Memory B cell (primary cell): ENCODE measurements at regions not wholly inside any gene's neighbourhood (a gene's known extent, or its start where the extent isn't known, plus 50 kb on each side); places are given as distances from the start of the nearest gene placed in this dataset.

Source experiments
- ATAC-seq: fragments of 150-1000 bp; cut with Tn5 transposase; 2 replicates; pipeline ENCODE4 v1.10.0; 2021; ENCODE audit warnings: low read depth, mild to moderate bottlenecking, moderate library complexity
- DNase-seq, 2 donors: peaks; one replicate each; pipeline ENCODE4 v3.0.0; 2022; ENCODE audit warnings: low spot score in 2 of 2
- H3K27ac Mint-ChIP-seq: one replicate; pipeline ENCODE4 v1.8.0; 2022; ENCODE audit warnings: mild to moderate bottlenecking, moderate library complexity, mixed read lengths
- H3K27me3 Mint-ChIP-seq: one replicate; pipeline ENCODE4 v1.8.0; 2022; ENCODE audit warnings: mixed read lengths
- H3K36me3 Mint-ChIP-seq: one replicate; pipeline ENCODE4 v1.8.0; 2022; ENCODE audit warnings: mild to moderate bottlenecking, mixed read lengths
- H3K4me1 Mint-ChIP-seq: one replicate; pipeline ENCODE4 v1.8.0; 2022; ENCODE audit warnings: mixed read lengths
- H3K4me3 Mint-ChIP-seq: one replicate; pipeline ENCODE4 v1.8.0; 2022; ENCODE audit warnings: mild to moderate bottlenecking, moderate library complexity, mixed read lengths
- H3K9me3 Mint-ChIP-seq: one replicate; pipeline ENCODE4 v1.8.0; 2022; ENCODE audit warnings: mixed read lengths

DNA sequence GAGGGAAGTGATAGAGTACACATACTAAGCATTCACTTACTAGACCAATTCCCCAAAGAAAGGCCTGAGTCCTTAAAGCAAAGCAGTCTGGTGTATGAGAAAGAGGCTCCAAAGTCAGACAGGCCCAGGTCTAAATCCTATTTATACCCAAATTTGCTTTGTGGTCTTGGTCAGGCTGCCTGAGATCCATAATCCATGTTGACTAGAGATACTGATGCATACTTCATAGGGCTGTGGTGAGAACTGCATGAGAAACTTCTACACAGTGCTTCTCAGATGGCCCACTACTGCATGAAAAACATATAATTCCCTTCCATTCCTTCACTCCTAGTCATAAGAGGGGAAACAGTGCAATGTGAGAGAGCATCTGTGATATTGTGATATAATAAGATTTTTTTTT is 81.6 kb upstream of the SP4 start:
- DNase-seq (no peak), ATAC-seq (no peak)
- no peaks in the 10 kb centered on the region for H3K27me3 Mint-ChIP-seq
- H3K4me1 Mint-ChIP-seq: peaks cover 2% of the 10 kb centered on the region
- no peak overlapping the region for H3K27ac Mint-ChIP-seq
- H3K9me3 Mint-ChIP-seq: peaks cover 2% of the 10 kb centered on the region
- H3K36me3 Mint-ChIP-seq: no peaks in the 10 kb centered on the region
- no peak overlapping the region for H3K4me3 Mint-ChIP-seq

DNA sequence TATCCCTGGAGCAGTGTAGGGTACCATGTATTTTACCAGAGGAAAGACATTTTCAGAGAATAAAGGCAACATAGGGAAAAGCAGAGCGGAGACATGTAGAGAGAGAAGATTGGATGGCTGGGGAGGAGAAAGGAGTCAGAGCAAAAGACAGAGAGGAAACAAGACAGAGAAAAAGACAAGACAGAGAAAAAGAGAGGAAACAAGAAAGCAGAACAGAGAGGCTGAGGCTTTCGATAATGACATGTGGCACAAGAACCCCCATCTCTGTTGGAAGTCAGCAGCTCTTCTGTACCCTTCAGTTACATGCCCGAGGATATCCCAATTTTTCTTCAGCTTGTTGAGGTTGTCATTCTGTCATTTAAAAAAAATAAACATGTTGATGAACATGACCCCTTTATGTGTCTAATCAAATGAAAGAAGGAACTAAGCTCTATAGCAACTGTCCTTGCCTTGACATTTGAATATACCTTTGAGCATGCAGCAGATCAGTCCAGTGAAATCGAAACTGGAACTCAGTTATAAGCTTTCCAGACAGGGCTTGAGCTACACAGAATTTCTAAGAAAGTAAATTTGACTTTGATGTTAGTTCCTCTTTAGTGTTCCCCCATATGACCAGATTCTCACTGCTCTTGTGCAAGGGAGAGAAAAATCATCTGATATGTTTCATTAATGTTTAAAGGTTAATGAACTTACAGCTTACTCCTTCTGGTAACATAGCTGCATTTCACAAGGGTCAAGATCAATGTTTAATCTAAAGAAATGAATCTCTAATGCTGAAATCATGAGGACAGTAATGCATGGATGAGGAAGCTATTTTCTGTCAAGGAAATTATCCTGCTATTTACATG is 75.1 kb upstream of the SP4 start:
- no peaks in the 10 kb centered on the region for H3K36me3 Mint-ChIP-seq
- ATAC-seq: peak; percentile 79
- peak; percentile 22 to 60 for DNase-seq
- peak overlapping the region; percentile 90 for H3K27ac Mint-ChIP-seq
- no peaks in the 10 kb centered on the region for H3K27me3 Mint-ChIP-seq
- peak overlapping the region; percentile 80 for H3K4me3 Mint-ChIP-seq
- peaks cover 45% of the 10 kb centered on the region for H3K4me1 Mint-ChIP-seq
- peaks cover 2% of the 10 kb centered on the region for H3K9me3 Mint-ChIP-seq

GRCh38 chr7:21353388-21353780 is 74.5 kb upstream of the SP4 start:
- no peaks in the 10 kb centered on the region for H3K36me3 Mint-ChIP-seq
- H3K9me3 Mint-ChIP-seq: no peaks in the 10 kb centered on the region
- peak overlapping the region; percentile 80 for H3K4me3 Mint-ChIP-seq
- ATAC-seq (no peak), DNase-seq (no peak)
- H3K27me3 Mint-ChIP-seq: no peaks in the 10 kb centered on the region
- peaks cover 44% of the 10 kb centered on the region for H3K4me1 Mint-ChIP-seq
- peak overlapping the region; percentile 90 for H3K27ac Mint-ChIP-seq

GRCh38 chr7:21354284-21354683 is 73.6 kb upstream of the SP4 start:
- ATAC-seq (no peak), DNase-seq (no peak)
- no peaks in the 10 kb centered on the region for H3K36me3 Mint-ChIP-seq
- H3K27ac Mint-ChIP-seq: peak overlapping the region; percentile 90
- peaks cover 53% of the 10 kb centered on the region for H3K4me1 Mint-ChIP-seq
- H3K27me3 Mint-ChIP-seq: no peaks in the 10 kb centered on the region
- H3K4me3 Mint-ChIP-seq: peak overlapping the region; percentile 67
- H3K9me3 Mint-ChIP-seq: no peaks in the 10 kb centered on the region

- H3K27ac Mint-ChIP-seq: peak overlapping the region; percentile 90
- ATAC-seq: peak; percentile 75
- H3K4me3 Mint-ChIP-seq: peak overlapping the region; percentile 1
- no peaks in the 10 kb centered on the region for H3K36me3 Mint-ChIP-seq
- H3K4me1 Mint-ChIP-seq: peaks cover 56% of the 10 kb centered on the region
- H3K27me3 Mint-ChIP-seq: no peaks in the 10 kb centered on the region
- DNase-seq: peak; percentile 17 to 69
- H3K9me3 Mint-ChIP-seq: no peaks in the 10 kb centered on the region
These were observed 72.4 kb upstream of the SP4 start for GRCh38 chr7:21355406-21355874.

- Mint-ChIP-seq H3K4me1 (peaks cover 64% of the 10 kb centered on the region), H3K9me3 (no peaks in the 10 kb centered on the region), H3K36me3 (no peaks in the 10 kb centered on the region), H3K4me3 (peak overlapping the region; percentile 35), H3K27me3 (no peaks in the 10 kb centered on the region), H3K27ac (no peak overlapping the region)
- ATAC-seq: no peak
- no peak for DNase-seq
These were observed 71.3 kb upstream of the SP4 start for GRCh38 chr7:21356616-21357015.

DNA sequence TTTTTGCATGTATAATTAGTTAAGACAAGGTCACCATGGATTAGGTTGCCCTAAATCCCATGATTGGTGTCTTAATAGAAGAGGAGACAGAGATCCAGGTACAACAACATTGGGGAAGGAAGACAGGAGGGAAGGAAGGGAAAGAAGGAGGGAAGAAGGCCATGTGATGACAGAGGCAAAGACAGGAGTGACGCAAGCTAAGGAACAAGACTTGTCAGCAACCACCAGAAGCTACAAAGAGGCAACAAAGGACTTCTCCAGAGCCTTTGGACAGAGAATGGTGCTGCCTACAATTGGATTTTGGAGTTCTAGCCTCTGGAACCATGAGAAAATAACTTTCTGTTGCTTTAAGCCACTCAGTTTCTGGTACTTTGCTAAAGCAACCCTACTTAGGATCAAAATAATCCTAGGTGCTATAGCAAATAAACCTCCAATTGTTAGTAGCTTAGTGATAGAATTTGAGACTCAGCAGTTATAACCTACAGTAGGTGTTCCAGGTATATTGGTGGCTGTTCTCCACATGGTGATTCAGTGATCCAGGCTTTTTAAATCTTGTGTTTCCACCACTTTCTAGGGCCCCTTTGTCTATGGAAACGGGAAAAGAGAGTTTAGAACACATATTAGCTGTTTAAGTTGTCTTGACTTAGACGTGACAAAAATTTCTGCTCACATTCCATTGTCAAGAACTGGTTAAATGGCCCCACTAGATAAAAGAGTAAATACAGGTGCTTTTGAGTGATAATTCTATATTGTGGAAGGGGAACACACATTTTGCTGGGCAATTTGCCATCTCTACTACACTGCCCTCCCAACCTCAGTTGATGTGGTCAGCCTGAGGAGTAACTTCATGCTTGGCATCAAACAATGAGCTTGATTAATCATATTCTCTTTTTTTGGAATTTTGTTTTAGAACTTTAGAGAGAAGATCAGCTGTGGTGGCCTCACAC is 70.5 kb upstream of the SP4 start:
- no peak for DNase-seq
- peaks cover 59% of the 10 kb centered on the region for H3K4me1 Mint-ChIP-seq
- no peaks in the 10 kb centered on the region for H3K27me3 Mint-ChIP-seq
- H3K36me3 Mint-ChIP-seq: no peaks in the 10 kb centered on the region
- H3K4me3 Mint-ChIP-seq: no peak overlapping the region
- no peak overlapping the region for H3K27ac Mint-ChIP-seq
- no peak for ATAC-seq
- no peaks in the 10 kb centered on the region for H3K9me3 Mint-ChIP-seq

GRCh38 chr7:21358648-21359047 is 69.2 kb upstream of the SP4 start:
- Mint-ChIP-seq H3K27ac (no peak overlapping the region), H3K4me3 (no peak overlapping the region), H3K36me3 (no peaks in the 10 kb centered on the region), H3K9me3 (no peaks in the 10 kb centered on the region), H3K27me3 (no peaks in the 10 kb centered on the region), H3K4me1 (peaks cover 51% of the 10 kb centered on the region)
- no peak for DNase-seq
- ATAC-seq: no peak

- Mint-ChIP-seq H3K4me3 (no peak overlapping the region), H3K27ac (no peak overlapping the region)
These were observed 68.7 kb upstream of the SP4 start for GRCh38 chr7:21359163-21359562.

DNA sequence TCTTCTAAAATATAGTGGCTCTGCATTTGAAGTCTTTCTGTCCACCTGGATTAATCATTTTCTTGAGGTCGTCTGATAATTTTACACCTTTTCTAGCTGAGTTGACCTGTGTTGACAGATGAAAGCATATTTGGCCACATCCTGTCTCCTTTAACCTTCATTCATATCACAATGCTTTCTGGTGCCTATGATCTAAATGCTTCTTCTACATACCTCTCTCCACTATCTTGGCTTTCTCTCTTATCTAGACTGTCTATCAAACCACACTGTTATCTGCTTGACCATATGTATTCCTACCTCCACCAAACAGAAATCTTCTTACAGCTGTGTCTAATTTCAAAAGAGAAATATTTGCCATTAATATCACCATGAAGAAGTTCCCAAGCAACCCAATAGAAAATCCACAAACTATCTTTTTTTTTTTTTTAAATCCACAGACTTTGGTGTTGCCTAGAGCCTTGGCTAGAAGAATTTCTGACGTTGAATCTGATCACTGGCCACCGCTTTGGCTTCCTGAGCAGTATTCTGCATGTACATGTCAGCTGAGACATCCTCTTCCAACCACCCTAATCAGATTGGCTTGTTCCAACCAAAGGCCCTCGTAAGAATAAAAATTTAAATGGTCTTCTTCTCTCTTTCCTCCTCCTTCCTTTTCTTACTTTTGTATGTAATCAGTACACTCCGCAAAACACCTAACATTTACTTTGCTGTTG is 66.3 kb upstream of the SP4 start:
- DNase-seq: no peak
- Mint-ChIP-seq H3K4me1 (peaks cover 27% of the 10 kb centered on the region), H3K27me3 (no peaks in the 10 kb centered on the region), H3K9me3 (no peaks in the 10 kb centered on the region), H3K4me3 (no peak overlapping the region), H3K36me3 (no peaks in the 10 kb centered on the region), H3K27ac (peak overlapping the region; percentile 29)
- no peak for ATAC-seq

More at GRCh38 chr7:21359163-21359562, 68.7 kb upstream of the SP4 start:
- Mint-ChIP-seq H3K27me3 (no peaks in the 10 kb centered on the region), H3K4me1 (peaks cover 46% of the 10 kb centered on the region), H3K9me3 (no peaks in the 10 kb centered on the region), H3K36me3 (no peaks in the 10 kb centered on the region)
- no peak for DNase-seq
- no peak for ATAC-seq

DNA sequence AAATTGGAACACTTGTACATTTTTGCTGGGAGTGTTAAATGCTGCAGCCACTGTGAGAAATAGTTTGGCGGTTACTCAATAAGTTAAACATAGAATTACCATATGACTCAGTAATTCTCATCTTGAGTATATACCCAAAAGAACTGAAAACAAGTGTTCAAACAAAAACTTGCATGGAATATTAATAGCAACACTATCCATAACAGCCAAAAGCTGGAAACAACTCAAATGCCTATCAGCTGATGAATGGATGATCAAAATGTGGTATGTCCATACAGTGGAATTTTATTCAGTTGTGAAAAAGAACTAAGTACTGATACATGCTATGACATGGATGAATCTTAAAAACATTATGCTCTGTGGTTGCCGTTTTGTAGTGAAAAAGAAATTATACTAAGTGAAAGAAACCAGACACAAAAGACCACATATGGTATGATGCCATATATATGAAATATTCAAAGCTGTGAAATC is 63.0 kb upstream of the SP4 start:
- Mint-ChIP-seq H3K9me3 (no peaks in the 10 kb centered on the region), H3K36me3 (no peaks in the 10 kb centered on the region)

GRCh38 chr7:21365866-21366624 is 61.8 kb upstream of the SP4 start:
- no peaks in the 10 kb centered on the region for H3K36me3 Mint-ChIP-seq
- H3K27ac Mint-ChIP-seq: no peak overlapping the region
- H3K9me3 Mint-ChIP-seq: no peaks in the 10 kb centered on the region
- H3K27me3 Mint-ChIP-seq: no peaks in the 10 kb centered on the region
- ATAC-seq (no peak), DNase-seq (no peak)
- no peak overlapping the region for H3K4me3 Mint-ChIP-seq
- peaks cover 10% of the 10 kb centered on the region for H3K4me1 Mint-ChIP-seq

More for the DNA sequence above, 63.0 kb upstream of the SP4 start:
- H3K27ac Mint-ChIP-seq: no peak overlapping the region
- H3K27me3 Mint-ChIP-seq: no peaks in the 10 kb centered on the region
- DNase-seq (no peak), ATAC-seq (no peak)
- H3K4me3 Mint-ChIP-seq: no peak overlapping the region
- H3K4me1 Mint-ChIP-seq: peaks cover 7% of the 10 kb centered on the region

DNA sequence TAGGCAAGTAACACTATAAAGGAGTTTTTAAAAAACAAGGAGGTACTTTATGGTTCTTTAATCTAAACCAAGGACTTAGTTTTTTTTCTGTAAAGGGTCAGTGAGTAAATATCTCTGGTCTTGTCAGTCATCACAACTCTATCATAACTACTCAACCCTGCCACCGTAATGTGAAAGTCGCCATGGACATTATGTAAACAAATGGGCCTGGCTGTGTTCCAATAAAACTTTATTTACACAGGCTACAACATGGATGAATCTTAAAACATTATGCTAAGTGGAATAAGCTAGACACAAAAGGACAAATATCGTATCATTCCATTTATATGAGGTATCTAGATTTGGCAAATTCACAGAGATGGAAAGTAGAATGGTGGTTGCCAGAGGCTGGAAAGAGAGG is 60.8 kb upstream of the SP4 start:
- no peak for ATAC-seq
- H3K4me3 Mint-ChIP-seq: no peak overlapping the region
- H3K27ac Mint-ChIP-seq: no peak overlapping the region
- H3K9me3 Mint-ChIP-seq: no peaks in the 10 kb centered on the region
- no peaks in the 10 kb centered on the region for H3K36me3 Mint-ChIP-seq
- no peak for DNase-seq
- H3K4me1 Mint-ChIP-seq: peaks cover 7% of the 10 kb centered on the region
- H3K27me3 Mint-ChIP-seq: no peaks in the 10 kb centered on the region
